ENCODE measurements at regions not wholly inside any gene's neighbourhood (a gene's known extent, or its start where the extent isn't known, plus 50 kb on each side); places are given as distances from the start of the nearest gene placed in this dataset.

DNA sequence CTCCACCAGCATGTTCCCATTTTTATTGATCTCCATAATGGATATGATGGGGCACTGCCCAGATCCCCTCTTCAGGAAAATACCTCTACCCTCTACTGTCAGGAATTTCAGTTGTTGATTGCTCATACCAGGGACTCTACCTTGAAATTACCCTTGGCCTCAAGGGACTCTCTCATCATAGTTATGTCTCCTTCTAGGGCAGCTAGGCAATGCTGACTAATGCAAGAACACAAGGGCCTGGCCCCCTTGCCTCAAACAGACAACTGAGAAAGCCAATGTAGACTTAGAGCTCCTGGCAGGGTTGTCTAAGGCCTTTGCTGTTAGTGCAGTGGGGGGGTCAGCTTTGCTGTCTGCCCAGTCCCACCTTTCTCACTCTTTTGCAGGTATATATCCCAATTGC lies 493.1 kb downstream of the BTBD3 start:
- TF ChIP-seq, protein P1, sequence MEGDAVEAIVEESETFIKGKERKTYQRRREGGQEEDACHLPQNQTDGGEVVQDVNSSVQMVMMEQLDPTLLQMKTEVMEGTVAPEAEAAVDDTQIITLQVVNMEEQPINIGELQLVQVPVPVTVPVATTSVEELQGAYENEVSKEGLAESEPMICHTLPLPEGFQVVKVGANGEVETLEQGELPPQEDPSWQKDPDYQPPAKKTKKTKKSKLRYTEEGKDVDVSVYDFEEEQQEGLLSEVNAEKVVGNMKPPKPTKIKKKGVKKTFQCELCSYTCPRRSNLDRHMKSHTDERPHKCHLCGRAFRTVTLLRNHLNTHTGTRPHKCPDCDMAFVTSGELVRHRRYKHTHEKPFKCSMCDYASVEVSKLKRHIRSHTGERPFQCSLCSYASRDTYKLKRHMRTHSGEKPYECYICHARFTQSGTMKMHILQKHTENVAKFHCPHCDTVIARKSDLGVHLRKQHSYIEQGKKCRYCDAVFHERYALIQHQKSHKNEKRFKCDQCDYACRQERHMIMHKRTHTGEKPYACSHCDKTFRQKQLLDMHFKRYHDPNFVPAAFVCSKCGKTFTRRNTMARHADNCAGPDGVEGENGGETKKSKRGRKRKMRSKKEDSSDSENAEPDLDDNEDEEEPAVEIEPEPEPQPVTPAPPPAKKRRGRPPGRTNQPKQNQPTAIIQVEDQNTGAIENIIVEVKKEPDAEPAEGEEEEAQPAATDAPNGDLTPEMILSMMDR (IDR thresholded peaks at IDR 0.05): no peak
- TF ChIP-seq POLR2A (IDR thresholded peaks at IDR 0.05): no peak

All from body of pancreas (tissue), 4 donors.